CD14-positive monocyte (primary cell): ENCODE measurements at regions not wholly inside any gene's neighbourhood (a gene's known extent, or its start where the extent isn't known, plus 50 kb on each side); places are given as distances from the start of the nearest gene placed in this dataset.

ENCODE experiments used
- DNase-seq, 3 donors: peaks; one replicate each; pipeline ENCODE4 v3.0.0-alpha.2; 2011 to 2022
- H2AFZ ChIP-seq: 2 replicates; pipeline ENCODE4 v1.6.0; 2012; ENCODE audit warnings: mild to moderate bottlenecking, low read depth, low read length, inconsistent platforms; ENCODE audit not compliant: insufficient read depth, poor library complexity, severe bottlenecking
- H3K27ac ChIP-seq, 2 donors: 1 replicate in 1 of 2; 2 replicates in 1 of 2; pipeline ENCODE4 v1.5.1; 2012 to 2013; ENCODE audit warnings: low read length in 2 of 2, control low read depth in 1 of 2, inconsistent platforms in 1 of 2, low read depth in 1 of 2, mild to moderate bottlenecking in 1 of 2
- H3K27me3 ChIP-seq, 2 donors: one replicate each; pipeline versions ENCODE4 v1.6.0 to v1.6.1; 2011 to 2013; ENCODE audit warnings: low read length in 2 of 2; ENCODE audit not compliant: control insufficient read depth in 2 of 2, insufficient read depth in 2 of 2
- H3K36me3 ChIP-seq, 2 donors: replicated peaks in 1 of 2; 1 replicate in 1 of 2; 2 replicates in 1 of 2; pipeline versions ENCODE4 v1.5.1 to v1.6.1; 2012 to 2013; ENCODE audit warnings: low read length in 2 of 2, control low read depth in 1 of 2, inconsistent platforms in 1 of 2, mild to moderate bottlenecking in 1 of 2; ENCODE audit not compliant: insufficient read depth in 2 of 2, control insufficient read depth in 1 of 2
- H3K4me1 ChIP-seq, 2 donors: 1 replicate in 1 of 2; 2 replicates in 1 of 2; pipeline versions ENCODE4 v1.5.1 to v1.6.1; 2012 to 2013; ENCODE audit warnings: low read length in 2 of 2, control low read depth in 1 of 2, inconsistent platforms in 1 of 2, mild to moderate bottlenecking in 1 of 2, moderate library complexity in 1 of 2; ENCODE audit not compliant: insufficient read depth in 2 of 2, control insufficient read depth in 1 of 2
- H3K4me2 ChIP-seq: replicated peaks from 2 replicates; pipeline ENCODE3; 2012; ENCODE audit warnings: low read length, moderate library complexity, mild to moderate bottlenecking; ENCODE audit not compliant: poor library complexity, severe bottlenecking; ENCODE audit errors: extremely low read depth
- H3K4me3 ChIP-seq, 3 experiments: fragments of 200-600 bp in 1 of 3; sonication (generic) in 1 of 3; replicated peaks in 1 of 3; 1 replicate in 2 of 3; 2 replicates in 1 of 3; pipeline ENCODE4 v1.5.1; 2011 to 2013; ENCODE audit warnings: low read length in 3 of 3, mild to moderate bottlenecking in 3 of 3, control low read depth in 2 of 3, low read depth in 2 of 3, inconsistent platforms in 1 of 3, moderate library complexity in 1 of 3
- H3K79me2 ChIP-seq: 2 replicates; pipeline ENCODE4 v1.6.0; 2012; ENCODE audit warnings: mild to moderate bottlenecking, control low read depth, inconsistent platforms, low read length, moderate library complexity; ENCODE audit not compliant: insufficient read depth
- H3K9ac ChIP-seq: 2 replicates; pipeline ENCODE4 v1.6.0; 2017; ENCODE audit warnings: low read length, mild to moderate bottlenecking; ENCODE audit not compliant: insufficient read depth, poor library complexity, severe bottlenecking
- H3K9me3 ChIP-seq, 2 donors: replicated peaks in 1 of 2; 1 replicate in 1 of 2; 2 replicates in 1 of 2; pipeline versions ENCODE4 v1.5.1 to v1.6.1; 2012 to 2013; ENCODE audit warnings: low read length in 2 of 2, control low read depth in 1 of 2; ENCODE audit not compliant: control insufficient read depth in 1 of 2, insufficient read depth in 1 of 2
- H4K20me1 ChIP-seq: 2 replicates; pipeline ENCODE4 v1.6.0; 2012; ENCODE audit warnings: mild to moderate bottlenecking, low read length, control low read depth, moderate library complexity; ENCODE audit not compliant: insufficient read depth
- H3K27ac Mint-ChIP-seq, 7 donors: one replicate each; pipeline ENCODE4 v1.8.0; 2020; ENCODE audit warnings: mild to moderate bottlenecking in 7 of 7, mixed read lengths in 7 of 7, moderate library complexity in 6 of 7, inconsistent platforms in 2 of 7
- H3K27me3 Mint-ChIP-seq, 3 donors: one replicate each; pipeline ENCODE4 v1.8.0; 2021 to 2022; ENCODE audit warnings: low read depth in 3 of 3, mild to moderate bottlenecking in 3 of 3, mixed read lengths in 3 of 3, moderate library complexity in 3 of 3, inconsistent platforms in 1 of 3
- H3K36me3 Mint-ChIP-seq, 2 donors: one replicate each; pipeline ENCODE4 v1.8.0; 2020; ENCODE audit warnings: mixed read lengths in 2 of 2, inconsistent platforms in 1 of 2, mild to moderate bottlenecking in 1 of 2
- H3K4me1 Mint-ChIP-seq: one replicate; pipeline ENCODE4 v1.8.0; 2020; ENCODE audit warnings: mild to moderate bottlenecking, mixed read lengths
- H3K4me3 Mint-ChIP-seq, 2 donors: one replicate each; pipeline ENCODE4 v1.8.0; 2020; ENCODE audit warnings: mild to moderate bottlenecking in 2 of 2, mixed read lengths in 2 of 2, moderate library complexity in 1 of 2
- H3K9me3 Mint-ChIP-seq, 7 donors: one replicate each; pipeline ENCODE4 v1.8.0; 2020 to 2022; ENCODE audit warnings: mixed read lengths in 7 of 7, mild to moderate bottlenecking in 6 of 7, moderate library complexity in 6 of 7, inconsistent platforms in 2 of 7
- CTCF ChIP-seq: fragments of 200-600 bp; IDR thresholded peaks from one replicate; pipeline ENCODE4 v1.8.0; 2022; ENCODE audit warnings: antibody characterized with exemption, mild to moderate bottlenecking
- WGBS: methylation state at CpG from one replicate; pipeline ENCODE4 v1.1.5; 2013; ENCODE audit warnings: missing lambda C conversion rate; ENCODE audit not compliant: insufficient coverage; 5-methylcytosine and 5-hydroxymethylcytosine counted together
- intact Hi-C, 2 donors: fragments of 100-400 bp; cut with micrococcal nuclease; formaldehyde crosslinking; loops; one replicate each; pipeline versions ENCODE4 v1.15.0 to v1.15.1; 2023

- H3K4me3 Mint-ChIP-seq = no peak overlapping the region
- intact Hi-C loops = no loop called here
- H2AFZ ChIP-seq = no peak overlapping the region
- no peak overlapping the region for H3K9ac ChIP-seq
- H3K4me2 ChIP-seq = no peak overlapping the region
- peaks cover 4 to 7% (median 6%) of the 10 kb centered on the region in 3 donors for H3K27me3 Mint-ChIP-seq
- H3K27ac Mint-ChIP-seq = no peak overlapping the region
- DNase-seq = no peak
- no peaks in the 10 kb centered on the region for H3K27me3 ChIP-seq
- no peaks in the 10 kb centered on the region for H3K36me3 Mint-ChIP-seq
- H4K20me1 ChIP-seq = no peaks in the 10 kb centered on the region
- no peaks in the 10 kb centered on the region for H3K79me2 ChIP-seq
- no peak for TF ChIP-seq CTCF
- H3K4me1 ChIP-seq = no peaks in the 10 kb centered on the region
- no peaks in the 10 kb centered on the region for H3K4me1 Mint-ChIP-seq
- H3K36me3 ChIP-seq = no peaks in the 10 kb centered on the region
- no peaks in the 10 kb centered on the region for H3K9me3 ChIP-seq
- peaks cover 0 to 2% (median 0%) of the 10 kb centered on the region in 7 donors for H3K9me3 Mint-ChIP-seq
- 100% methylated on average over 1 of the region's 3 CpGs for WGBS
- no peak overlapping the region for H3K4me3 ChIP-seq
- H3K27ac ChIP-seq = no peak overlapping the region
Measured at GRCh38 chr10:78351809-78352208, 318.1 kb downstream of the RPS24 start.

- H3K36me3 Mint-ChIP-seq = no peaks in the 10 kb centered on the region
- H3K36me3 ChIP-seq = no peaks in the 10 kb centered on the region
- no peaks in the 10 kb centered on the region for H3K4me1 Mint-ChIP-seq
- TF ChIP-seq CTCF = no peak
- H3K27ac ChIP-seq = no peak overlapping the region
- H3K4me3 Mint-ChIP-seq = no peak overlapping the region
- H3K79me2 ChIP-seq = no peaks in the 10 kb centered on the region
- H3K9me3 Mint-ChIP-seq = no peaks in the 10 kb centered on the region
- no peaks in the 10 kb centered on the region for H3K4me1 ChIP-seq
- H4K20me1 ChIP-seq = no peaks in the 10 kb centered on the region
- peaks cover 4 to 6% (median 4%) of the 10 kb centered on the region in 3 donors for H3K27me3 Mint-ChIP-seq
- no CpG with 5 or more reads among the region's 3 CpGs for WGBS
- no peak for DNase-seq
- no peak overlapping the region for H2AFZ ChIP-seq
- no peaks in the 10 kb centered on the region for H3K27me3 ChIP-seq
- intact Hi-C loops = no loop called here
- H3K4me3 ChIP-seq = no peak overlapping the region
- no peak overlapping the region for H3K4me2 ChIP-seq
- no peak overlapping the region for H3K27ac Mint-ChIP-seq
- H3K9ac ChIP-seq = no peak overlapping the region
- H3K9me3 ChIP-seq = no peaks in the 10 kb centered on the region
Measured at GRCh38 chr10:78353636-78354035, 320.0 kb downstream of the RPS24 start.
